Mucosa of descending colon (tissue), 3 donors: ENCODE measurements at regions not wholly inside any gene's neighbourhood (a gene's known extent, or its start where the extent isn't known, plus 50 kb on each side); places are given as distances from the start of the nearest gene placed in this dataset.

Experiments used
- ATAC-seq: fragments of 200-7000 bp; cut with Tn5 transposase; one replicate; pipeline ENCODE4 v1.9.1; 2020; ENCODE audit warnings: mild to moderate bottlenecking, moderate library complexity
- DNase-seq, 3 donors: peaks; one replicate each; pipeline ENCODE4 v3.0.0-alpha.2; 2020
- H3K36me3 ChIP-seq: fragments of 200-600 bp; one replicate; pipeline ENCODE4 v1.8.0; 2021; ENCODE audit warnings: low read depth, mild to moderate bottlenecking
- H3K4me1 ChIP-seq: fragments of 200-600 bp; one replicate; pipeline ENCODE4 v1.8.0; 2021; ENCODE audit warnings: low read depth, mild to moderate bottlenecking
- H3K4me3 ChIP-seq: fragments of 200-600 bp; one replicate; pipeline ENCODE4 v1.8.0; 2021; ENCODE audit warnings: mild to moderate bottlenecking
- H3K9me3 ChIP-seq: fragments of 200-600 bp; one replicate; pipeline ENCODE4 v1.8.0; 2021; ENCODE audit warnings: mild to moderate bottlenecking
- CTCF ChIP-seq: fragments of 200-600 bp; IDR thresholded peaks from one replicate; pipeline ENCODE4 v1.8.0; 2022; ENCODE audit warnings: antibody characterized with exemption, mild to moderate bottlenecking
- intact Hi-C, 2 donors: fragments of 100-400 bp; cut with DNase I in 1 of 2; cut with micrococcal nuclease in 1 of 2; formaldehyde crosslinking; loops; one replicate each; pipeline versions ENCODE4 v1.11.0 to v1.11.1; 2022; cut with DNase I, micrococcal nuclease
- donor health status: DM: no; HTN: no; CAD: no; lungs with moderate emphysema.
- donor health status: DM: no; HTN: no; CAD: no.
- donor health status: DM: no; HTN: yes; CAD: no.

DNA sequence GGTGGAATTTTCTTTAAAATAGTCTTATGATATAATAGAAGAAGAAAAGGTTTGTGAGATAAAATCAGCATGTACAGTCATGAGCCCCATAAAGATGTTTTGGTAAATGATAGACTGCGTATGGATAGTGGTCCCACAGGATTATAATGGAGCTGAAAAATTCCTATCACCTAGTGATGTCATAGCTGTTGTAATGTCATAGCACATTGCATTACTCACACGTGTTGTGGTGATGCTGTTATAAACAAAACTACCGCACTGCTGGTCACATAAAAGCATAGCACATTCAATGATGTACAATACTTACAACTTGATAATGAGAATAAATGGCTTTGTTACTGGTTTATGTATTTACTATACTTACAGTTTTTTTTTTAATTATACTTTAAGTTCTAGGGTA, 715.2 kb upstream of the HTR2C start:
- no peak for DNase-seq
- no peak overlapping the region for H3K4me3 ChIP-seq
- H3K9me3 ChIP-seq: no peaks in the 10 kb centered on the region
- no peak for TF ChIP-seq CTCF
- no peaks in the 10 kb centered on the region for H3K4me1 ChIP-seq
- intact Hi-C loops: no loop called here
- no peak for ATAC-seq
- H3K36me3 ChIP-seq: no peaks in the 10 kb centered on the region

DNA sequence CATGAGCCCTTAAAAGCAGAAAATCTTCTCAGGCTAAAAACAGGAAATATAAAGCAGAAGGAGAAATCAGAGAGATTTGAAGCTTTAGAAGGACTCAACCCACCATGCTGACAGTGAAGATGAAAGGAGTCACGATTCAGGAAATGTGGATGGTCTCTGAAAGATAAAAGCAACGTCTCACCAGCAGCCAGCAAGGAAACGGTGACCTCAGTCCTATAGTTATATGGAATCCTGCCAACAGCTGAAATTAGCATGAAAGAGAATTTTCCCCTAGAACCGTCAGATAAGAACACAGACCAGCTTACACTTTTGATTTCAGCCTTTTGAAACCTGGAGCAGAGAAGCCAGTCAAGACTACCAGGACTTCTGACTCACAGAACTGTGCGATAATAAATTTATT, 715.7 kb upstream of the HTR2C start:
- no peak for TF ChIP-seq CTCF
- Histone ChIP-seq H3K9me3 (no peaks in the 10 kb centered on the region), H3K36me3 (no peaks in the 10 kb centered on the region), H3K4me3 (no peak overlapping the region), H3K4me1 (no peaks in the 10 kb centered on the region)
- ATAC-seq (no peak), DNase-seq (no peak)
- intact Hi-C loops: no loop called here

GRCh38 chrX:113849408-113849807, 734.5 kb upstream of the HTR2C start:
- no peak for ATAC-seq
- no peak for TF ChIP-seq CTCF
- H3K4me3 ChIP-seq: no peak overlapping the region
- no peaks in the 10 kb centered on the region for H3K4me1 ChIP-seq
- intact Hi-C loops: no loop called here
- DNase-seq: no peak
- no peaks in the 10 kb centered on the region for H3K36me3 ChIP-seq
- no peaks in the 10 kb centered on the region for H3K9me3 ChIP-seq

- no peak for TF ChIP-seq CTCF
- Histone ChIP-seq H3K36me3 (no peaks in the 10 kb centered on the region), H3K4me1 (no peaks in the 10 kb centered on the region), H3K9me3 (no peaks in the 10 kb centered on the region), H3K4me3 (no peak overlapping the region)
- DNase-seq: no peak
- ATAC-seq: no peak
- intact Hi-C loops: no loop called here
Measured at GRCh38 chrX:113833096-113834055, 750.5 kb upstream of the HTR2C start.

- ATAC-seq (no peak), DNase-seq (no peak)
- TF ChIP-seq CTCF: no peak
- no peaks in the 10 kb centered on the region for H3K36me3 ChIP-seq
- no peaks in the 10 kb centered on the region for H3K4me1 ChIP-seq
- intact Hi-C loops: no loop called here
- no peaks in the 10 kb centered on the region for H3K9me3 ChIP-seq
- no peak overlapping the region for H3K4me3 ChIP-seq
Measured at GRCh38 chrX:113828470-113828869, 755.4 kb upstream of the HTR2C start.
